GM23338 (cell line): ENCODE measurements at regions not wholly inside any gene's neighbourhood (a gene's known extent, or its start where the extent isn't known, plus 50 kb on each side); places are given as distances from the start of the nearest gene placed in this dataset.

ENCODE experiments used
- ATAC-seq: fragments of 200-7000 bp; cut with Tn5 transposase; 3 replicates; pipeline ENCODE4 v1.9.1; 2020
- DNase-seq: peaks from one replicate; pipeline ENCODE4 v3.0.0-alpha.2; 2015; ENCODE audit warnings: low spot score
- H2AFZ ChIP-seq: fragments of 200-600 bp; sonication (generic); 2 replicates; pipeline ENCODE4 v1.8.0; 2016; ENCODE audit warnings: antibody characterized with exemption, mild to moderate bottlenecking, moderate library complexity
- H3F3A ChIP-seq: fragments of 200-600 bp; sonication (generic); replicated peaks from 2 replicates; pipeline ENCODE4 v1.8.0; 2017; ENCODE audit warnings: antibody characterized with exemption, mixed run types, low read depth
- H3K27ac ChIP-seq: fragments of 200-600 bp; sonication (generic); 2 replicates; pipeline ENCODE4 v1.6.1; 2016; ENCODE audit warnings: low read depth
- H3K27me3 ChIP-seq: fragments of 200-600 bp; sonication (generic); 2 replicates; pipeline ENCODE4 v1.8.0; 2016; ENCODE audit warnings: mild to moderate bottlenecking, mixed run types, moderate library complexity; ENCODE audit not compliant: insufficient read depth
- H3K36me3 ChIP-seq: fragments of 200-600 bp; sonication (generic); 2 replicates; pipeline ENCODE4 v1.8.0; 2016; ENCODE audit warnings: mild to moderate bottlenecking; ENCODE audit not compliant: insufficient read depth
- H3K4me1 ChIP-seq: fragments of 200-600 bp; sonication (generic); 2 replicates; pipeline ENCODE4 v1.8.0; 2016; ENCODE audit warnings: mild to moderate bottlenecking, moderate library complexity; ENCODE audit not compliant: insufficient read depth
- H3K4me2 ChIP-seq: fragments of 200-600 bp; sonication (generic); 2 replicates; pipeline ENCODE4 v1.7.1; 2017; ENCODE audit warnings: mixed run types
- H3K4me3 ChIP-seq: fragments of 200-600 bp; sonication (generic); 2 replicates; pipeline ENCODE4 v1.6.1; 2016; ENCODE audit warnings: mixed run types
- H3K79me2 ChIP-seq: fragments of 200-600 bp; sonication (generic); replicated peaks from 2 replicates; pipeline ENCODE4 v1.8.0; 2017; ENCODE audit warnings: mild to moderate bottlenecking; ENCODE audit not compliant: insufficient read depth
- H3K9me2 ChIP-seq: fragments of 200-600 bp; sonication (generic); 2 replicates; pipeline ENCODE4 v1.8.0; 2017; ENCODE audit not compliant: insufficient read depth
- H4K20me1 ChIP-seq: fragments of 200-600 bp; sonication (generic); replicated peaks from 2 replicates; pipeline ENCODE4 v1.8.0; 2017; ENCODE audit warnings: mild to moderate bottlenecking; ENCODE audit not compliant: insufficient read depth
- H3K27ac Mint-ChIP-seq: 2 replicates; pipeline ENCODE4 v1.8.0; 2020; ENCODE audit warnings: inconsistent platforms, mild to moderate bottlenecking, moderate library complexity, mixed read lengths
- H3K27me3 Mint-ChIP-seq: 3 replicates; pipeline ENCODE4 v1.8.0; 2022; ENCODE audit warnings: low read depth, mild to moderate bottlenecking, moderate library complexity, mixed read lengths, inconsistent platforms; ENCODE audit not compliant: insufficient read depth, poor library complexity
- H3K36me3 Mint-ChIP-seq: 3 replicates; pipeline ENCODE4 v1.8.0; 2021; ENCODE audit warnings: low read depth, mild to moderate bottlenecking, inconsistent platforms, moderate library complexity, mixed read lengths
- H3K4me1 Mint-ChIP-seq: 3 replicates; pipeline ENCODE4 v1.8.0; 2020; ENCODE audit warnings: mild to moderate bottlenecking, inconsistent platforms, mixed read lengths
- H3K4me3 Mint-ChIP-seq: 3 replicates; pipeline ENCODE4 v1.8.0; 2021; ENCODE audit warnings: moderate library complexity, mild to moderate bottlenecking, inconsistent platforms, mixed read lengths
- H3K9me3 Mint-ChIP-seq: 3 replicates; pipeline ENCODE4 v1.8.0; 2020; ENCODE audit warnings: moderate library complexity, mild to moderate bottlenecking, inconsistent platforms, mixed read lengths
- CREB1 ChIP-seq: fragments of 250-450 bp; sonication (Bioruptor Pico); IDR thresholded peaks from 2 replicates; pipeline ENCODE4 v1.5.0; 2020; ENCODE audit warnings: low read depth, mild to moderate bottlenecking, moderate library complexity
- CTCF ChIP-seq, 2 experiments: fragments of 200-600 bp in 1 of 2; sonication (generic) in 1 of 2; conservative IDR thresholded peaks; 2 replicates each; pipeline versions ENCODE4 v1.5.1 to v1.6.1; 2016 to 2017; ENCODE audit warnings: antibody characterized with exemption in 2 of 2, low read depth in 2 of 2, mild to moderate bottlenecking in 2 of 2, moderate library complexity in 1 of 2
- ETS1 ChIP-seq: IDR thresholded peaks from 2 replicates; pipeline ENCODE4 v1.6.1; 2016; ENCODE audit warnings: antibody characterized with exemption
- EZH2 ChIP-seq: fragments of 200-600 bp; sonication (generic); IDR thresholded peaks from one replicate; pipeline ENCODE4 v1.8.0; 2017; ENCODE audit warnings: antibody characterized with exemption, mild to moderate bottlenecking, low read depth; ENCODE audit not compliant: unreplicated experiment
- EZH2phosphoT487 ChIP-seq: fragments of 200-600 bp; sonication (generic); IDR thresholded peaks from one replicate; pipeline ENCODE4 v1.8.1; 2018; ENCODE audit warnings: antibody characterized with exemption; ENCODE audit not compliant: unreplicated experiment
- NANOG ChIP-seq: IDR thresholded peaks from 2 replicates; pipeline ENCODE4 v1.6.1; 2016; ENCODE audit warnings: antibody characterized with exemption, borderline replicate concordance
- STAT1 ChIP-seq: IDR thresholded peaks from one replicate; pipeline ENCODE4 v1.6.1; 2016; ENCODE audit warnings: antibody characterized with exemption; ENCODE audit not compliant: unreplicated experiment
- ZNF331 ChIP-seq: fragments of 250-450 bp; sonication (Bioruptor Pico); IDR thresholded peaks from 2 replicates; pipeline ENCODE4 v1.5.0; 2020; ENCODE audit warnings: low read depth, mild to moderate bottlenecking, moderate library complexity
- ZNF462 ChIP-seq: fragments of 250-450 bp; sonication (Bioruptor Pico); IDR thresholded peaks from 2 replicates; pipeline ENCODE4 v1.5.0; 2020; ENCODE audit warnings: mild to moderate bottlenecking, moderate library complexity
- TF ChIP-seq, protein P1 (sequence below): IDR thresholded peaks from one replicate; pipeline ENCODE4 v1.6.1; 2018; ENCODE audit warnings: antibody characterized with exemption; ENCODE audit not compliant: unreplicated experiment

- no peak for ATAC-seq
- no peaks in the 10 kb centered on the region for H4K20me1 ChIP-seq
- no peak overlapping the region for H3K4me2 ChIP-seq
- TF ChIP-seq EZH2phosphoT487 (no peak), ETS1 (no peak), NANOG (no peak), ZNF462 (CRISPR knock-in tag) (no peak), EZH2 (no peak), CREB1 (CRISPR knock-in tag) (no peak), STAT1 (no peak), CTCF (conservative IDR thresholded peaks at IDR 0.05; ENCODE audit: low read depth in 2 of 2) (no peak), ZNF331 (CRISPR knock-in tag) (no peak)
- TF ChIP-seq, protein P1, sequence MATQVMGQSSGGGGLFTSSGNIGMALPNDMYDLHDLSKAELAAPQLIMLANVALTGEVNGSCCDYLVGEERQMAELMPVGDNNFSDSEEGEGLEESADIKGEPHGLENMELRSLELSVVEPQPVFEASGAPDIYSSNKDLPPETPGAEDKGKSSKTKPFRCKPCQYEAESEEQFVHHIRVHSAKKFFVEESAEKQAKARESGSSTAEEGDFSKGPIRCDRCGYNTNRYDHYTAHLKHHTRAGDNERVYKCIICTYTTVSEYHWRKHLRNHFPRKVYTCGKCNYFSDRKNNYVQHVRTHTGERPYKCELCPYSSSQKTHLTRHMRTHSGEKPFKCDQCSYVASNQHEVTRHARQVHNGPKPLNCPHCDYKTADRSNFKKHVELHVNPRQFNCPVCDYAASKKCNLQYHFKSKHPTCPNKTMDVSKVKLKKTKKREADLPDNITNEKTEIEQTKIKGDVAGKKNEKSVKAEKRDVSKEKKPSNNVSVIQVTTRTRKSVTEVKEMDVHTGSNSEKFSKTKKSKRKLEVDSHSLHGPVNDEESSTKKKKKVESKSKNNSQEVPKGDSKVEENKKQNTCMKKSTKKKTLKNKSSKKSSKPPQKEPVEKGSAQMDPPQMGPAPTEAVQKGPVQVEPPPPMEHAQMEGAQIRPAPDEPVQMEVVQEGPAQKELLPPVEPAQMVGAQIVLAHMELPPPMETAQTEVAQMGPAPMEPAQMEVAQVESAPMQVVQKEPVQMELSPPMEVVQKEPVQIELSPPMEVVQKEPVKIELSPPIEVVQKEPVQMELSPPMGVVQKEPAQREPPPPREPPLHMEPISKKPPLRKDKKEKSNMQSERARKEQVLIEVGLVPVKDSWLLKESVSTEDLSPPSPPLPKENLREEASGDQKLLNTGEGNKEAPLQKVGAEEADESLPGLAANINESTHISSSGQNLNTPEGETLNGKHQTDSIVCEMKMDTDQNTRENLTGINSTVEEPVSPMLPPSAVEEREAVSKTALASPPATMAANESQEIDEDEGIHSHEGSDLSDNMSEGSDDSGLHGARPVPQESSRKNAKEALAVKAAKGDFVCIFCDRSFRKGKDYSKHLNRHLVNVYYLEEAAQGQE = no peak
- no peaks in the 10 kb centered on the region for H3K9me3 Mint-ChIP-seq
- no peak overlapping the region for H3K27ac Mint-ChIP-seq
- no peaks in the 10 kb centered on the region for H3K27me3 ChIP-seq
- 0 out of 3 replicates have a peak, but pooled peaks cover 2% of the 10 kb centered on the region for H3K4me1 Mint-ChIP-seq
- no peak overlapping the region for H3K4me3 ChIP-seq
- no peaks in the 10 kb centered on the region for H3K4me1 ChIP-seq
- no peaks in the 10 kb centered on the region for H3K79me2 ChIP-seq
- H3K36me3 ChIP-seq = no peaks in the 10 kb centered on the region
- H3K27me3 Mint-ChIP-seq = peaks cover 4% of the 10 kb centered on the region
- no peak overlapping the region for H3K27ac ChIP-seq
- H3K9me2 ChIP-seq = no peaks in the 10 kb centered on the region
- no peaks in the 10 kb centered on the region for H3F3A ChIP-seq
- no peak overlapping the region for H3K4me3 Mint-ChIP-seq
- H2AFZ ChIP-seq = no peak overlapping the region
- H3K36me3 Mint-ChIP-seq = no peaks in the 10 kb centered on the region
- DNase-seq = no peak
Measured at GRCh38 chr15:47846876-47847275, 129.6 kb downstream of the SEMA6D start.
